ENCODE measurements at regions not wholly inside any gene's neighbourhood (a gene's known extent, or its start where the extent isn't known, plus 50 kb on each side); places are given as distances from the start of the nearest gene placed in this dataset.
A peak's percentile ranks its signal among the peaks of the same experiment; 100 is the strongest.

GRCh38 chr10:58950618-58951017, 225.8 kb upstream of the PHYHIPL start:
- TF ChIP-seq, protein P1, sequence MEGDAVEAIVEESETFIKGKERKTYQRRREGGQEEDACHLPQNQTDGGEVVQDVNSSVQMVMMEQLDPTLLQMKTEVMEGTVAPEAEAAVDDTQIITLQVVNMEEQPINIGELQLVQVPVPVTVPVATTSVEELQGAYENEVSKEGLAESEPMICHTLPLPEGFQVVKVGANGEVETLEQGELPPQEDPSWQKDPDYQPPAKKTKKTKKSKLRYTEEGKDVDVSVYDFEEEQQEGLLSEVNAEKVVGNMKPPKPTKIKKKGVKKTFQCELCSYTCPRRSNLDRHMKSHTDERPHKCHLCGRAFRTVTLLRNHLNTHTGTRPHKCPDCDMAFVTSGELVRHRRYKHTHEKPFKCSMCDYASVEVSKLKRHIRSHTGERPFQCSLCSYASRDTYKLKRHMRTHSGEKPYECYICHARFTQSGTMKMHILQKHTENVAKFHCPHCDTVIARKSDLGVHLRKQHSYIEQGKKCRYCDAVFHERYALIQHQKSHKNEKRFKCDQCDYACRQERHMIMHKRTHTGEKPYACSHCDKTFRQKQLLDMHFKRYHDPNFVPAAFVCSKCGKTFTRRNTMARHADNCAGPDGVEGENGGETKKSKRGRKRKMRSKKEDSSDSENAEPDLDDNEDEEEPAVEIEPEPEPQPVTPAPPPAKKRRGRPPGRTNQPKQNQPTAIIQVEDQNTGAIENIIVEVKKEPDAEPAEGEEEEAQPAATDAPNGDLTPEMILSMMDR (IDR thresholded peaks at IDR 0.05) = no peak

- TF ChIP-seq, protein P1 (IDR thresholded peaks at IDR 0.05) = no peak
Observed at GRCh38 chr10:58951087-58951486, 225.4 kb upstream of the PHYHIPL start.

- TF ChIP-seq, protein P1 (IDR thresholded peaks at IDR 0.05) = no peak
Observed at GRCh38 chr10:58951746-58952145, 224.7 kb upstream of the PHYHIPL start.

DNA sequence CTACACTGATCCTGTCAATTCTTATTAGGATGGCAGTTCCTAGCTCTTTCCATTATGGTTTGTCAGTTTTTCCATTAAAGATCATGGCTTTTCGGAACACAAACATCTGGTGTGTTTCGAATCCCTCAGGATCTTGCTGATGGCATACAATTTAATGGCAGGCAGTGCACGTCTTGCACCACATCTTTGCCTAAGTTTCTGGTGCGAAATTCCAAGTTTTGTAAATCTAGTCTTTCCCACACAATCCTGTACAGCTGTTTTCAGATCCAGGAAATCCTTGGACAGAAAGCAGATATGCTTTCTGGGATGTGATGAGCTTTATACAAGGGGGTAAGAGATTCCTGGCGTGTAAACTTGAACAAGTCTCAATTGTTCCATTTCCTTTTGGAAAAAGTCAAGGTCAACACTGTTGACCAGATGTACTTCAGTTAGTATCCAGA, 224.3 kb upstream of the PHYHIPL start:
- TF ChIP-seq, protein P1 (IDR thresholded peaks at IDR 0.05) = no peak

DNA sequence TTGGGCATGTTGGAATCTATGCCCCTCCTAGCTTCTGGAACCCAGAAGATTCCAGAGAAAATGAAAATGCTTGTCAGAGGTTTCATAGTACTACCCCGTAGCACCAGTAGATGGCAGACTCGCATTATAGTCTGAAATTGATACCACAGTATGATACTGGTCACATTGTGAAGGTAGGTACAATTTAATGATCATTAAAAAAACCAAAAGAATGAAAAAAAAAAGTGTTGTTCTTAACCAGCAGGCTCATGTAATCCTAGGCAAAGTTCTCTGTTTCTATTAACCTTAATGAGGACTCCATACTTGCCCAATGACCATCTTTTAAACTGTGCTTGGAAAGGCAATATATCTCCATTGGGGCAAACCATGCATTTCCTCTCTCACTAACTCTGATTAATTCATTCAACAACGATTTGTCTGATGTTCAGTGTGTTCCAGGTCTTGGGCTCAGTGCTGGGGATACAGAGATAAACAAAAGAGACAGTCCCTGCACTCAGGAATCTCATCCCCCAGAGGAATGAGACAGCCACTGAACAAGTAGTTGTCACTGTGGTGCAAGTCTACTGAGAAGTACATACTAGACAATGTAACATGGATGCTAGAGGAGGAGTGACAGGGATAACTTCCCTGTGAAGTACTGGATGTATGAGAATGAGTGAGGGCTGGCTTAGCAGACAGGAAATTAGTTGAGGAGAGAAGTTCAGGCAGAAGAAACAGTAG, 223.5 kb upstream of the PHYHIPL start:
- TF ChIP-seq, protein P1 (IDR thresholded peaks at IDR 0.05) = peak; percentile 86

DNA sequence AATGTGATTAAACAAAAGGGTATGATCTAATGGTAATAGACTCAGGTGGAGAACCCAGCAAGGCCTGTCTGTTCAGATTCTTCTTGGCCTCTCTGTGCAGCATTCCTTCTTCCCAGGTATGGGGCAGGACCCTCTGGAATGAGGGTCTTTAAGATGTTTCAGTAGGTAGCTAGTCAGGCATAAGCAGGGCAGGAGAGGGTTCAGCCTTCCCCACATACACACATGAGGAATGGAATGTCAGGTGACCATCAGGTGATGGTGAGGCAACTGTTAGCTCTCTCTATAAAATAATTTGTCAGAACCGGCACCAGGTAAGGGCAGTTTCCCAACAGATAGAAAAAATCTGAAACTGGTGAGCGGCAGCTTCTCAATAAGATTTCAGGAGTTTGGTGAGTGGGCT, 222.3 kb upstream of the PHYHIPL start:
- TF ChIP-seq, protein P1 (IDR thresholded peaks at IDR 0.05) = no peak

GRCh38 chr10:58955615-58956014, 220.8 kb upstream of the PHYHIPL start:
- TF ChIP-seq, protein P1 (IDR thresholded peaks at IDR 0.05) = no peak

DNA sequence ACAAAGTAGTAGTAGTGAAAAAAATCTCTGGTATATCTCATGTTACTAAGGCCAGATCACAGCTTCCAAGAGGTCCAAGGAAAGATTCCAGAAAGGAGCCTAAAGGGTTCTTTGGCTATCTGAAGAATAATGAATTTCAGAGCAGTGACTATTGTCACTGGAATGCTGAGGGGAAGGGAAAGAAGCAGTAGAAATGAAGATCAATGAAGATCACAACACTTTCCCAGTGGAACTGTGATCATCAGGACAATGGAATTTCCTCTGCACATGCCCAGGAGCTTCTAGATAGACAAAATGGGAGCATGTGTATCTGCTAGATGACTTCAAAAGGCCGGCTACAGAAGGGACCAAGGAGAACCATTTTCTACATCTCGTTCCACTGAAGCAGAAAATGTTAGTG, 219.5 kb upstream of the PHYHIPL start:
- TF ChIP-seq, protein P1 (IDR thresholded peaks at IDR 0.05) = no peak
